GM13977 (cell line): ENCODE measurements at regions not wholly inside any gene's neighbourhood (a gene's known extent, or its start where the extent isn't known, plus 50 kb on each side); places are given as distances from the start of the nearest gene placed in this dataset.

Experiments
- DNase-seq: peaks from one replicate; pipeline ENCODE4 v3.0.0; 2012; ENCODE audit warnings: low spot score
- CTCF ChIP-seq: IDR thresholded peaks from 2 replicates; pipeline ENCODE4 v1.5.1; 2012; ENCODE audit warnings: mild to moderate bottlenecking, control low read depth; ENCODE audit not compliant: insufficient read depth; ENCODE audit errors: extremely low read depth, missing control alignments
- in situ Hi-C: fragments of 300-500 bp; cut with MboI; formaldehyde crosslinking; loops from one replicate; pipeline ENCODE4 v1.12.0; 2022; ENCODE audit warnings: low sequenced_read_pairs, low pct_unique_long_range_greater_than_20kb, mixed read lengths, inconsistent platforms; ENCODE audit not compliant: unreplicated experiment

- TF ChIP-seq CTCF: no peak
- in situ Hi-C loops: no loop called here
- no peak for DNase-seq
Measured at GRCh38 chr13:103331924-103332323, 265.7 kb upstream of the SLC10A2 start.

GRCh38 chr13:103328899-103329298, 262.7 kb upstream of the SLC10A2 start:
- in situ Hi-C loops: no loop called here
- DNase-seq: no peak
- no peak for TF ChIP-seq CTCF

DNA sequence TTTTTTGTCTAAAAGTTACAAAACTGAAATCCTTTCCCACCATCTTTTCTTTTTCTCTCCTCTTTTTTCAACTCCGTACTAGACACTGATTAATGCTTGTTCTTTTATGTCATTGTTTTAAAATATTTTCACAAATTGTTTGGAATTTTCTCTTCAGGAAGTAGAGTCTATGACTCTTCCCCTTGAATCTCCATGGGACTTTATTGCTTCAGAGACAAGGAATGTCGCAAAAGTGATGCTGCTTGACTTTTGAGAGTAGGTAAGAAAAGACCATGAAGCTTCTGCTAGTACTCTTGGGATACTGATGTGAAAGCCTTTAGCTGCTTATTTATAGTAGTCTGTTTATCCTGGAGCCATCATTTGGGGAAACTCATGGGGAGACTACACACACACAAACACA, 260.1 kb upstream of the SLC10A2 start:
- in situ Hi-C loops: no loop called here
- no peak for TF ChIP-seq CTCF
- DNase-seq: no peak

DNA sequence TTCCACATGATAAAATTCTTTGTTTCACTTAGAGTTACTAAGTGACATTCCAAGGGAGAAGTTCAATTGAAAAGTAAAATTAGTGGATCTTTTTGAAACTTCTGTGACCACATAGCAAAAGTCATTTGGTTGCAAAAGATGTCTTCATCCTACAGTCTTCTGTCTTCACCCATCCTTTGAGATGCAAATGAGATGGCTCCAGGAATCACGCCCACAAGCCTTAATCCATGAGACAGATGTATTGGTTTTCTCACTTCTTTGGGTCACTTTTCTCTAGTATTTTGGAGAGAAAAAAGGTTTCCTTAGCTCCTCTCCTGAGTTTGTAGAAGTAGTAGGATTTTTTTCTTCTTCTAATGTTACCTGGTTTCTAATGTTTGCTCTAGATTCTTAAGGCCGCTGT, 259.5 kb upstream of the SLC10A2 start:
- TF ChIP-seq CTCF: no peak
- no peak for DNase-seq
- in situ Hi-C loops: no loop called here

GRCh38 chr13:103324641-103325040, 258.4 kb upstream of the SLC10A2 start:
- no peak for TF ChIP-seq CTCF
- in situ Hi-C loops: no loop called here
- DNase-seq: no peak

GRCh38 chr13:103315711-103316110, 249.5 kb upstream of the SLC10A2 start:
- TF ChIP-seq CTCF: no peak
- DNase-seq: no peak
- in situ Hi-C loops: no loop called here

DNA sequence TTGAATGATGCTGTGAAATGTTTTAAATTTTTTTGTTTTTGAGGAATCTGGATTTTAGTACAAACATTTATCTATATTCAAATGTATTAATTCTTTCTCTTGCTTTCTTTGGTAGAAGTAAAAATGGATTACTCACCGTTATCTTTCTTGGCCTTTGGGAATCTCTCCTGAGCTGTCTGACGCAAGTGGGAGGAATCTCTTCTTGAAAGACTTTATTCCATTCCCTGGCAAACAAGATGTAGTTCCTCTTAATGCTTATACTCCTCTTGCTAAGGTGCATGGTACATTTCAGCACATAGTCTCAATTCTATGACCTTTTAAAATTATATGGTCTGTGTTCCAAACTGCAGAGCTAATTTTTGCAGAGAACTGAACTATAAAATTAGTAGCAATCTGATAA, 246.2 kb upstream of the SLC10A2 start:
- DNase-seq: no peak
- in situ Hi-C loops: no loop called here
- no peak for TF ChIP-seq CTCF
